NCI-H2196 treated with DMSO at 0.1 percent for 48 hours (cell line): ENCODE measurements at regions not wholly inside any gene's neighbourhood (a gene's known extent, or its start where the extent isn't known, plus 50 kb on each side); places are given as distances from the start of the nearest gene placed in this dataset.
"Not testable (repeated sequence)": the region's sequence is repeated elsewhere in the genome, so short reads cannot be mapped to it uniquely, and the experiment has no call there.

Experiments used
- DNase-seq: peaks from one replicate; lab custom pipeline; 2025; ENCODE audit not compliant: unreplicated experiment; lab: John Stamatoyannopoulos, UW

- no peak for DNase-seq
Observed at GRCh38 chr12:34301251-34302130, 279.2 kb downstream of the ALG10 start.

- no peak for DNase-seq
Observed at GRCh38 chr12:34302131-34302885, 280.0 kb downstream of the ALG10 start.

- no peak for DNase-seq
Observed at GRCh38 chr12:34303091-34303870, 281.0 kb downstream of the ALG10 start.

- DNase-seq, result no peak
Observed at GRCh38 chr12:34304001-34304400, 281.7 kb downstream of the ALG10 start.

GRCh38 chr12:34304546-34304945, 282.2 kb downstream of the ALG10 start:
- no peak for DNase-seq

- no peak for DNase-seq
Observed at GRCh38 chr12:34305176-34305575, 282.9 kb downstream of the ALG10 start.

GRCh38 chr12:34306133-34306830, 284.0 kb downstream of the ALG10 start:
- no peak for DNase-seq

GRCh38 chr12:34309806-34310804, 287.8 kb downstream of the ALG10 start:
- DNase-seq, result not testable (repeated sequence)

- no peak for DNase-seq
Observed at GRCh38 chr12:34311337-34311736, 289.0 kb downstream of the ALG10 start.

- no peak for DNase-seq
Observed at GRCh38 chr12:34327671-34328070, 305.4 kb downstream of the ALG10 start.

- no peak for DNase-seq
Observed at GRCh38 chr12:34333337-34333736, 311.0 kb downstream of the ALG10 start.

GRCh38 chr12:34334538-34334937, 312.2 kb downstream of the ALG10 start:
- DNase-seq, result no peak

- no peak for DNase-seq
Observed at GRCh38 chr12:34334953-34335743, 312.9 kb downstream of the ALG10 start.

GRCh38 chr12:34335819-34336262, 313.5 kb downstream of the ALG10 start:
- DNase-seq, result no peak

GRCh38 chr12:34336619-34337465, 314.5 kb downstream of the ALG10 start:
- no peak for DNase-seq

GRCh38 chr12:34338751-34339150, 316.5 kb downstream of the ALG10 start:
- no peak for DNase-seq

- no peak for DNase-seq
Observed at GRCh38 chr12:34339922-34340321, 317.6 kb downstream of the ALG10 start.
